GM23248 (cell line): ENCODE measurements at regions not wholly inside any gene's neighbourhood (a gene's known extent, or its start where the extent isn't known, plus 50 kb on each side); places are given as distances from the start of the nearest gene placed in this dataset.

Experiments used
- EZH2 ChIP-seq: fragments of 200-600 bp; sonication (generic); IDR thresholded peaks from 2 replicates; pipeline ENCODE4 v1.6.1; 2018; ENCODE audit warnings: antibody characterized with exemption, mild to moderate bottlenecking; ENCODE audit not compliant: insufficient read depth, poor library complexity, severe bottlenecking
- EZH2phosphoT487 ChIP-seq: fragments of 200-600 bp; sonication (generic); IDR thresholded peaks from 2 replicates; pipeline ENCODE4 v1.6.1; 2018; ENCODE audit warnings: antibody characterized with exemption, moderate library complexity, mild to moderate bottlenecking, low read depth; ENCODE audit not compliant: insufficient read depth

DNA sequence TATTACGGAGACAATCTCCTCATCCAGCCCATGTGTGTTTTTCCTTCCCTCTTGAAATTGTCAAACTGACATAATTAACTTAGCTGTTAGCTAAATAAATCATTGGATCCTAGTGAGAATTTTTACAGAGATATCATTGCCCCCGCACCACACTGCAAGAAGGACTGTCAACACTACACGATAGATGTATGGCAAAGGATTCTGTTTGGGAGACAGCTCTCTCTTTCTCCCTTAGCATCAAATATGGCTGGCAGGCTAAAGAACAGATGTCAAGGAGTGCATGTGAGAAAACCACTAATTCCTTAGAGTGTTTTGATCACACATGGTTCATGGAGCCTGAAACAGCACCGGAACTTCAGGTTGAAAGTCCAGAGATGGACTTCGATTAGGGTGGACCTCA lies 136.8 kb downstream of the KCNA5 start:
- no peak for TF ChIP-seq EZH2phosphoT487
- no peak for TF ChIP-seq EZH2
